ENCODE measurements at regions not wholly inside any gene's neighbourhood (a gene's known extent, or its start where the extent isn't known, plus 50 kb on each side); places are given as distances from the start of the nearest gene placed in this dataset.
"Not testable (repeated sequence)": the region's sequence is repeated elsewhere in the genome, so short reads cannot be mapped to it uniquely, and the experiment has no call there.

- DNase-seq = no peak
- Histone ChIP-seq H3K36me3 (replicated peaks) (no peaks in the 10 kb centered on the region), H3K4me3 (ENCODE audit: low read depth, low read length) (no peak overlapping the region), H3K27me3 (replicated peaks) (no peaks in the 10 kb centered on the region), H3K27ac (no peak overlapping the region)
- in situ Hi-C loops (cut with HindIII; ENCODE audit: low pct_ligation_motif_present, low sequenced_read_pairs) = no loop called here
- no peak for TF ChIP-seq CTCF (IDR thresholded peaks at IDR 0.05; ENCODE audit: low read depth, low read length, missing control alignments)
These were observed 133.9 kb downstream of the B3GNT2 start for GRCh38 chr2:62329797-62330196.

GRCh38 chr2:62326735-62327134 lies 130.8 kb downstream of the B3GNT2 start:
- no peak overlapping the region for H3K27ac ChIP-seq
- no peak for TF ChIP-seq CTCF (IDR thresholded peaks at IDR 0.05; ENCODE audit: low read depth, low read length, missing control alignments)
- no peak for DNase-seq
- H3K4me3 ChIP-seq (ENCODE audit: low read depth, low read length) = no peak overlapping the region
- in situ Hi-C loops (cut with HindIII; ENCODE audit: low pct_ligation_motif_present, low sequenced_read_pairs) = no loop called here
- no peaks in the 10 kb centered on the region for H3K36me3 ChIP-seq (replicated peaks)
- H3K27me3 ChIP-seq (replicated peaks) = no peaks in the 10 kb centered on the region

DNA sequence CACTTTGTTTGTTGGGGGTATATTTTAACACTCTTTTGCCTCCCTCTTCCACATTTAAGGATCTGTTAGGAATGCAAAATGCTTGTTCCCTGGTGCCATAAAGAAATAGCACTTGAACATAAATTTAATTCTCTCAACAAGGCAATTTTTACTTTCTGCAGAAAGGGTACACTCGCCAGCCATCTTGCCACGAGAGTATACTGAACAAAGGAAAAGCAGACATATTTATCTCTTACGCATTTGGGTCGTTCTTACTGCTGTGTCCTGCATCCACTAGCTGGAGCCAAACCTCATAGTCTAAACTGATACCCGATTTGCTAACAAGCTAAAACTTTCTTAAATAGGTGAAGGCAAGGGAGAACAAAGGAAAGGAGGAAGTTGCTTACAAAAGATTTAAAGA lies 129.5 kb downstream of the B3GNT2 start:
- no peak for TF ChIP-seq CTCF (IDR thresholded peaks at IDR 0.05; ENCODE audit: low read depth, low read length, missing control alignments)
- no peak for DNase-seq
- Histone ChIP-seq H3K27ac (no peak overlapping the region), H3K27me3 (replicated peaks) (no peaks in the 10 kb centered on the region), H3K36me3 (replicated peaks) (no peaks in the 10 kb centered on the region), H3K4me3 (ENCODE audit: low read depth, low read length) (no peak overlapping the region)
- in situ Hi-C loops (cut with HindIII; ENCODE audit: low pct_ligation_motif_present, low sequenced_read_pairs) = no loop called here

- in situ Hi-C loops (cut with HindIII; ENCODE audit: low pct_ligation_motif_present, low sequenced_read_pairs) = no loop called here
These were observed 125.7 kb downstream of the B3GNT2 start for GRCh38 chr2:62321380-62322289.

GRCh38 chr2:62320657-62321357 lies 124.9 kb downstream of the B3GNT2 start:
- no peak for TF ChIP-seq CTCF (IDR thresholded peaks at IDR 0.05; ENCODE audit: low read depth, low read length, missing control alignments)
- Histone ChIP-seq H3K36me3 (replicated peaks) (no peaks in the 10 kb centered on the region), H3K27ac (no peak overlapping the region), H3K27me3 (replicated peaks) (no peaks in the 10 kb centered on the region), H3K4me3 (ENCODE audit: low read depth, low read length) (no peak overlapping the region)
- no peak for DNase-seq
- in situ Hi-C loops (cut with HindIII; ENCODE audit: low pct_ligation_motif_present, low sequenced_read_pairs) = no loop called here

More at GRCh38 chr2:62321380-62322289, 125.7 kb downstream of the B3GNT2 start:
- Histone ChIP-seq H3K36me3 (replicated peaks) (no peaks in the 10 kb centered on the region), H3K27ac (no peak overlapping the region), H3K27me3 (replicated peaks) (no peaks in the 10 kb centered on the region), H3K4me3 (ENCODE audit: low read depth, low read length) (no peak overlapping the region)
- TF ChIP-seq CTCF (IDR thresholded peaks at IDR 0.05; ENCODE audit: low read depth, low read length, missing control alignments) = no peak
- no peak for DNase-seq

DNA sequence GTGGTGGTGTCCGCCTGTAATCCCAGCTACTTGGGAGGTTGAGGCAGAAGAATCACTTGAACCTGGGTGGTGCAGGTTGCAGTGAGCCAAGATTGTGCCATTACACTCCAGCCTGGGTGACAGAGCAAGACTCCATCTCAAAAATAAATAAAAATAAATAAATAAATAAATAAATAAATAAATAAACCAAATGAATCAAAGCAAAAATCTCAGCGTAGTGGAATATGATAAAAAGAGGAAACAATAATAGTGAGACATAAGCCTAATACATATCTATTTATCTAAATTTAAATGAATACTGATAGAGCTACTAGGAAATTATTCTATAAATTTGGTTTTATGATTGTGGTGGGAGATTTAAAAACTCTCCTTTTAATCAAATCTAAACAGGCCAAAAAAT lies 124.2 kb downstream of the B3GNT2 start:
- H3K4me3 ChIP-seq (ENCODE audit: low read depth, low read length); H3K27ac ChIP-seq; H3K27me3 ChIP-seq (replicated peaks); H3K36me3 ChIP-seq (replicated peaks); in situ Hi-C loops (cut with HindIII; ENCODE audit: low pct_ligation_motif_present, low sequenced_read_pairs); DNase-seq: not testable (repeated sequence)

All from brain microvascular endothelial cell (primary cell).